Fibroblast of mammary gland (primary cell): ENCODE measurements at regions not wholly inside any gene's neighbourhood (a gene's known extent, or its start where the extent isn't known, plus 50 kb on each side); places are given as distances from the start of the nearest gene placed in this dataset.

Experiments
- DNase-seq: peaks from one replicate; pipeline ENCODE4 v3.0.0-alpha.2; 2010; ENCODE audit warnings: low read depth
- H3K4me3 ChIP-seq: 2 replicates; pipeline ENCODE4 v1.5.1; 2011; ENCODE audit warnings: low read depth, mild to moderate bottlenecking, low read length, moderate library complexity; ENCODE audit not compliant: control insufficient read depth
- TF ChIP-seq, protein P1 (sequence below): conservative IDR thresholded peaks from 2 replicates; pipeline ENCODE4 v1.5.1; 2011; ENCODE audit warnings: low read depth, low read length, inconsistent platforms; ENCODE audit not compliant: control insufficient read depth, insufficient read depth

DNA sequence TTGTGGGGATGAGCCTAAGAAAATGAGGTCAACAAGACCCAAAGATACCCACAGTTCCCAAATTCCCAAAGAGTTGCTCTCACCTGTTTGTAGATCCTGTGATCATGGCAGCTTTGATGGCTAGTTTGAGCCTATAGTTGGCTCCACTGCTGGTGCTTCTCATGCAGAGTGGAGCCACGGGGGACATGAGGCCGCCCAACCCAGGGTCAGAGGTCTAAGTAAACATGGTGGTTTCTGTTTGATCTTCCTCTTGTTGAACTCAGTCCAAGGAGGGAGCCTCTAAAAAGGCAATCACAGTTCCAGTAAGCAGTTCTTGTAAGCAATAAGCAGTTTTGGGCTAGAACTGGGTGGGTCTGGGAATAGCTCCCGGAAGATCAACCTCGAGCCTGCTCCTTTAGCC is 125.6 kb upstream of the DHRS4 start:
- TF ChIP-seq, protein P1, sequence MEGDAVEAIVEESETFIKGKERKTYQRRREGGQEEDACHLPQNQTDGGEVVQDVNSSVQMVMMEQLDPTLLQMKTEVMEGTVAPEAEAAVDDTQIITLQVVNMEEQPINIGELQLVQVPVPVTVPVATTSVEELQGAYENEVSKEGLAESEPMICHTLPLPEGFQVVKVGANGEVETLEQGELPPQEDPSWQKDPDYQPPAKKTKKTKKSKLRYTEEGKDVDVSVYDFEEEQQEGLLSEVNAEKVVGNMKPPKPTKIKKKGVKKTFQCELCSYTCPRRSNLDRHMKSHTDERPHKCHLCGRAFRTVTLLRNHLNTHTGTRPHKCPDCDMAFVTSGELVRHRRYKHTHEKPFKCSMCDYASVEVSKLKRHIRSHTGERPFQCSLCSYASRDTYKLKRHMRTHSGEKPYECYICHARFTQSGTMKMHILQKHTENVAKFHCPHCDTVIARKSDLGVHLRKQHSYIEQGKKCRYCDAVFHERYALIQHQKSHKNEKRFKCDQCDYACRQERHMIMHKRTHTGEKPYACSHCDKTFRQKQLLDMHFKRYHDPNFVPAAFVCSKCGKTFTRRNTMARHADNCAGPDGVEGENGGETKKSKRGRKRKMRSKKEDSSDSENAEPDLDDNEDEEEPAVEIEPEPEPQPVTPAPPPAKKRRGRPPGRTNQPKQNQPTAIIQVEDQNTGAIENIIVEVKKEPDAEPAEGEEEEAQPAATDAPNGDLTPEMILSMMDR = no peak
- H3K4me3 ChIP-seq = no peak overlapping the region

DNA sequence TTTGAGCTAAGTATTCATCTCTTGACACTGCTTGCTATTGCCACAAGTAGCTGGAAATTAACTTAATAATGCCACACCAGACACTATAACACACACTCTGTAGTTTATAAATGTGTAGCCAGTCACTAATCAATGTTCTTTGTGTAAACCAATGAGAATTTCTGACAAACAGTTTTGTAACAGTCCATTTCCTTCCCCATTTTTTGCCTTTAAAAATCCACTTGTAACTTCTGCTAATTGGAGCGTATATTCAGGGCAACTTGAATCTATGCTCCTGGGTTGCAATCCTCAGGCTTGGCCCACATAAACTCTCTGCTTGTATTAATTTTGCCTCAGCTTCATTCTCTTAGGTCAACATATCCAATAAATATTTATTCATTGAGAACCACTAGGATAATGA is 125.0 kb upstream of the DHRS4 start:
- no peak for DNase-seq
- no peak overlapping the region for H3K4me3 ChIP-seq
- TF ChIP-seq, protein P1 = no peak

More for the DNA sequence above, 125.6 kb upstream of the DHRS4 start:
- no peak for DNase-seq

DNA sequence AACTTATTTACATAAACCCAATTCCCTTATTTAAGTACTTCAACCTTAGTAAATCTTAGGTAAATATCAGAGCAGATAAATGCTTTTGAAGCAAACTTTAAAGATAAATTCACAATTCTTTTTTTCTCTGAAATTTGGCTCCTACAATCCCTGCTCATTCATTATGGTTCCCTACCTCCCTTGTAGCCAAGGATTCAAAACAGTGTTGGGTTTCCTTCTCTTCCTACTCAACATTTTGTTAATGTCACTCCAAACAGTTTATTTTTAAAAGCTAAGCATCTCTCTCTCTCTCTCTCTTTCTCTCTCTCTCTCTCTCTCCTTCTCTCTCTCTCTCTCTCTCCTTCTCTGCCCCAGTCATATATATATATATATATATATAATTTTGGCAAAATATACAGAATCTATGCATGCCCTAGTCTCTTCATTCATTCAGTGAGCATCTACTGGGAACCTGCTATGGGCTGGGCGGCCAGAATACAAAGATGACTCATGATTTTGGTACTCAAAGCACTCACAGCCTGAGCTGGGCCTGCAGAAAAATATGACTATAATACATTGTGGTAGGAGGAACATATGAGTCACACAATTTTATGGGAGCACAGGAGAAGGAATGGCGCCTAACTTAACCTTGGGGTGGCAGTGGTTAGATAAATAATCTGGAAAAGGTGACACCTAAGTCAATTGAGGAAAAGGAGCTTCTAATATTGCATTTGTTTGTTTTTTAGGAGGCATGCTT is 123.7 kb upstream of the DHRS4 start:
- TF ChIP-seq, protein P1 = no peak
- H3K4me3 ChIP-seq = no peak overlapping the region
- DNase-seq = peak; percentile 88

DNA sequence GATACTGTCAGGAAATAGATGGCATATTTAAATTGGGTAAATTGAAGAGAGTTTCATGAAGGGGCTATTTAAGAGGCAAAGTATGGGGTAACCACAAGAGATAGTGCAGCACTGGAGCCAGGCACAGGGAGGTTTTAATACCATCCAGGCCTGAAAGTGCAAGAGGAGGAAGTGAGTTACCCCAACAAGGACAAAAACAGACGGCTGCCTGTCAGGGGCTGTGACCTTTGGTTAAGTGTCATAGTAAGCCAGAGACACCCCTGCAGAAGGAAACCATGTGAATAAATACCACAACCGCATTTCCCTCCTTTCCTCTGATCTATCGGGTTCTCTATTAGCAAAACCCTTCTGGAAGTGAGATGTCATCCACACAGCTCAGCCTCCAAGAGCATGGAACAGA is 122.0 kb upstream of the DHRS4 start:
- no peak overlapping the region for H3K4me3 ChIP-seq
- no peak for DNase-seq
- TF ChIP-seq, protein P1 = no peak

DNA sequence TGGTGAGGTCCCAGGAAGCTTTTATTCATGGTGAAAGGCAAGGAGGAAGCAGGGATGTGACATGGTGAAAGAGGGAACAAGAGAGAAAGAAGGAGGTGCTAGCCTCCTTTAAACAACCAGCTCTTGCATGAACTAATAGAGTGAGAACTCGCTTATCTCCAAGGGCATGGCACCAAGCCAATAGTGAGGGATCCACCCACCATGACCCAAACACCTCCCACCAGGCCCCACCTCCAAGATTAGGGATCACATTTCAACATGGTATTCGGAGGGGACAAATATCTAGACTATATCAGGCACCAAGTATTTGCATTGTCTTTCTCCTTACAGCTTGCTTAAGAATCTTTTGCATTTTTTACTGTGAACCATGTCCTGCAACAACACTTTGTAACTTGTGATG is 91.9 kb upstream of the DHRS4 start:
- no peak overlapping the region for H3K4me3 ChIP-seq
- no peak for DNase-seq
- TF ChIP-seq, protein P1 = no peak

DNA sequence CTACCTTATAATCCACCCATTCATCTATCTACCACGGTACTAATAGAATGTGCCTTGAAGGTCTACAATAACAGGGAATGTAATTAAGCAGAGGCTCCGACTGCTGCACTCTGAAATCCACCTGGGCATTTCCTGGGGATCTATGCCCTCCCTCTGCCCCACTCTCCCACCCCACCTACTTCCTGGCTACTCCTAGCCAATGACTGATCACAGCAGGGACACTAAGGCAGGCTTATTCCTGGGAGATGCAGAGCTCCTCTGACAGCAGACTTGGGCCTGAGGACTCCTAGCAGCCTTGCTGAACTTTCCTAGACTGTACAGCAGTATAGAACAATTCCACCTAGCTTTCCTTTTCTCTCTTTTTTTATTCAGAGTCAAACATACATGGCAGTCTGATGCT is 91.1 kb upstream of the DHRS4 start:
- no peak for DNase-seq
- no peak overlapping the region for H3K4me3 ChIP-seq
- TF ChIP-seq, protein P1 = no peak
